ENCODE measurements at regions not wholly inside any gene's neighbourhood (a gene's known extent, or its start where the extent isn't known, plus 50 kb on each side); places are given as distances from the start of the nearest gene placed in this dataset.

- H3K4me1 Mint-ChIP-seq: no peaks in the 10 kb centered on the region
- DNase-seq: no peak
- no peak for ATAC-seq (ENCODE audit: low read depth)
- no peak overlapping the region for H3K27ac Mint-ChIP-seq
- intact Hi-C loops (cut with micrococcal nuclease): no loop called here
- no peaks in the 10 kb centered on the region for H3K27me3 Mint-ChIP-seq
- H3K9me3 Mint-ChIP-seq: no peaks in the 10 kb centered on the region
- TF ChIP-seq CTCF (IDR thresholded peaks at IDR 0.05): no peak
- H3K4me3 Mint-ChIP-seq: no peak overlapping the region
- no peaks in the 10 kb centered on the region for H3K36me3 Mint-ChIP-seq (ENCODE audit: low read depth)
- CTCF ChIA-PET: no interaction called here
- POLR2A ChIA-PET: no interaction called here
These were observed 1162.0 kb upstream of the SLC39A10 start for GRCh38 chr2:194495046-194495445.

GRCh38 chr2:194494401-194494800 lies 1162.6 kb upstream of the SLC39A10 start:
- ChIA-PET CTCF (no interaction called here), POLR2A (no interaction called here)
- intact Hi-C loops (cut with micrococcal nuclease): no loop called here
- Mint-ChIP-seq H3K36me3 (ENCODE audit: low read depth) (no peaks in the 10 kb centered on the region), H3K27me3 (no peaks in the 10 kb centered on the region), H3K9me3 (no peaks in the 10 kb centered on the region), H3K4me3 (no peak overlapping the region), H3K27ac (no peak overlapping the region), H3K4me1 (no peaks in the 10 kb centered on the region)
- ATAC-seq (ENCODE audit: low read depth): no peak
- TF ChIP-seq CTCF (IDR thresholded peaks at IDR 0.05): no peak
- no peak for DNase-seq

GRCh38 chr2:194491409-194492115 lies 1165.5 kb upstream of the SLC39A10 start:
- Mint-ChIP-seq H3K9me3 (no peaks in the 10 kb centered on the region), H3K4me1 (no peaks in the 10 kb centered on the region), H3K4me3 (no peak overlapping the region), H3K27ac (no peak overlapping the region), H3K27me3 (no peaks in the 10 kb centered on the region), H3K36me3 (ENCODE audit: low read depth) (no peaks in the 10 kb centered on the region)
- ChIA-PET CTCF (no interaction called here), POLR2A (no interaction called here)
- intact Hi-C loops (cut with micrococcal nuclease): no loop called here
- no peak for ATAC-seq (ENCODE audit: low read depth)
- no peak for TF ChIP-seq CTCF (IDR thresholded peaks at IDR 0.05)
- no peak for DNase-seq

DNA sequence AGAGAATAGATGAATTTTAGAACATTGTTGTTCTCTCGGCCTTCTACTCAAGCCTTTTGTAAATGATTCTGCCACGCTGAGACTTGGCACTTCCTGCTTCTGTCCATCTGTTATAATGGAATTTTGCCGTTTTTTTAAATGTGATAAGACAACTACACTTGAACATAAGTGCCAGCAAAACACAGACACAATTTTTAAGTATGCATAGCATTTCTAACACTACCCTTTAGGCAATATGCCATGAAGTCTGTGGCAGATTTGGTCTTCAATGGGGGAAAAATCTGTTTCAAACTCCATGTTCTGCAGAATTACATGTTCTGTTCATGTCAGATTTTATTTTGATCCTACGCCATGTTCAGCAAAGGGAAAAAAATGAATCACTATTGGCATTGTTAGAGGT lies 1170.7 kb upstream of the SLC39A10 start:
- no peak for TF ChIP-seq CTCF (IDR thresholded peaks at IDR 0.05)
- no peak overlapping the region for H3K27ac Mint-ChIP-seq
- no peaks in the 10 kb centered on the region for H3K27me3 Mint-ChIP-seq
- DNase-seq: no peak
- H3K9me3 Mint-ChIP-seq: no peaks in the 10 kb centered on the region
- ChIA-PET POLR2A (no interaction called here), CTCF (no interaction called here)
- H3K4me1 Mint-ChIP-seq: no peaks in the 10 kb centered on the region
- no peak for ATAC-seq (ENCODE audit: low read depth)
- no peaks in the 10 kb centered on the region for H3K36me3 Mint-ChIP-seq (ENCODE audit: low read depth)
- no peak overlapping the region for H3K4me3 Mint-ChIP-seq
- intact Hi-C loops (cut with micrococcal nuclease): no loop called here

DNA sequence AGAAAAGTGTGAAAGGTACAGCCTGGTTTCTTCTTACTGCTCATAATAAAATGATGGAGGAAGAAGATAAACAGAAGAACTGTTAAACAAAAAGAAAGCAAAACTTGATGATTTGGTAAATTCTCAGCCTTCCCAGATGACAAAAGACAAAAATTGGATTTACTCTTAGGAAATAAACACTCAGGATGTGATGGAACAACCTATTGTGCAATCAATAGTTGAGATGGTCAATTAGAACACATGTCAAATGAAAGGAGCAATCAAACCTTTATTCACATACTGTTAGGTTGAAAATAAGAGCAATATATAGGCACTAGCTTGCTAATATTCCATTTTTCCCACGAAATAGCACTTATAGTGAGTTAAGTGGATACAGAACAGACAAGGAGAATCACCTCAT lies 1174.0 kb upstream of the SLC39A10 start:
- H3K9me3 Mint-ChIP-seq: no peaks in the 10 kb centered on the region
- intact Hi-C loops (cut with micrococcal nuclease): no loop called here
- no peaks in the 10 kb centered on the region for H3K36me3 Mint-ChIP-seq (ENCODE audit: low read depth)
- TF ChIP-seq CTCF (IDR thresholded peaks at IDR 0.05): no peak
- H3K27me3 Mint-ChIP-seq: no peaks in the 10 kb centered on the region
- DNase-seq (no peak), ATAC-seq (ENCODE audit: low read depth) (no peak)
- no peak overlapping the region for H3K4me3 Mint-ChIP-seq
- no peak overlapping the region for H3K27ac Mint-ChIP-seq
- H3K4me1 Mint-ChIP-seq: no peaks in the 10 kb centered on the region
- ChIA-PET CTCF (no interaction called here), POLR2A (no interaction called here)
